ENCODE measurements at regions not wholly inside any gene's neighbourhood (a gene's known extent, or its start where the extent isn't known, plus 50 kb on each side); places are given as distances from the start of the nearest gene placed in this dataset.

DNA sequence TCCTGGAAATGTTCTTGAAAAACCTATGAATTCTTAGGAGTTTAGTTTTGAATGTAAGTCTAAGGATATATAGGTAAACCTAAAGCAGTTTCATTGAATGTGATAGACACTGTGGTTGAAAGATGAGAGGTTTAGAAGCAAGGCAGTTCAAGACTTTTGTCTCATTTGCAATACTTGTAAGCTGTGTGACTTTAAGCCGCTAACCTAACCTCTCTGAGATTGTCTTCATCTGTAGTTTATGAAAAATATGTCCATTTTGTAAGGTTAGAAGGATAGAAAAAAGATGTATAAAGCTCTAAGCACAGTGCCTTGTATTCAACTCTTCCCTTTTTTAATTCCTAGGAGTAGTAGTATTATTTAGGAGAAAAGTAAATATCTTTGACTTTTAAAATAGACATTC is 306.6 kb upstream of the ARRDC4 start:
- Histone ChIP-seq H3K27me3 (replicated peaks) (no peaks in the 10 kb centered on the region), H3K4me3 (no peak overlapping the region), H3K27ac (no peak overlapping the region), H3K4me1 (replicated peaks) (no peaks in the 10 kb centered on the region), H3K9me3 (replicated peaks) (peaks cover 3% of the 10 kb centered on the region; the same call in 1 of the 2 replicates), H3K36me3 (no peaks in the 10 kb centered on the region)
- no peak for DNase-seq (ENCODE audit: low read depth in 1 of 2, low spot score in 2 of 2)

DNA sequence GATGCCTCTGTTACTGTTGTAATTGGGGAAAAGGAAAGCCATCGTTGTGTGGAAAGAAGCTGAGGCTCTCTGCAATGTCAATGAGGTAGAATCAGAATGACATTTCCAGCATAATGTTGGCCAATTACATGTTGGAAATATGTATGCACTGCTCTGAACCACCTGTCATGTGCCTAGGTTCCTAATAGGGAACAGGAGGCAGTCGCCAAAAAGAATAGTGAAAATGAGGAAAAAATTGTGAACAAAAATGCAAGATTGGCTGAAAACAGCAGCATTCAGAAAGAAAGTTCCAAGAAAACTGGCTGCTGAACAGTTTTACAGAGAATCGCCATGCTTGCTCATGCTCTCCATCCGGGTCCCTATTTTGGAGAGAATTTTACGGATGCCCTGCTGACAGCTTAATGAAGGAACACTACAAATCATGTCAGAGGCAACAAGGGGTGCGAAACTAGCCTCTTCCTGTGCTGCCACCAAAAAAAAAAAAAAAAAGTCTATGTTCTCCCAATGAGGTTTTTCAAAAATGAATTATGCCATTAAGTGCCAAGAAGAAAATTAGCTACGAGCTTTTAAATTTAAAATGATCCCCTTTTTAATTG is 305.9 kb upstream of the ARRDC4 start:
- H3K36me3 ChIP-seq: no peaks in the 10 kb centered on the region
- DNase-seq (ENCODE audit: low read depth in 1 of 2, low spot score in 2 of 2): no peak
- H3K4me1 ChIP-seq (replicated peaks): no peaks in the 10 kb centered on the region
- no peak overlapping the region for H3K27ac ChIP-seq
- no peak overlapping the region for H3K4me3 ChIP-seq
- H3K27me3 ChIP-seq (replicated peaks): no peaks in the 10 kb centered on the region
- peaks cover 3% of the 10 kb centered on the region; the same call in 1 of the 2 replicates for H3K9me3 ChIP-seq (replicated peaks)

DNA sequence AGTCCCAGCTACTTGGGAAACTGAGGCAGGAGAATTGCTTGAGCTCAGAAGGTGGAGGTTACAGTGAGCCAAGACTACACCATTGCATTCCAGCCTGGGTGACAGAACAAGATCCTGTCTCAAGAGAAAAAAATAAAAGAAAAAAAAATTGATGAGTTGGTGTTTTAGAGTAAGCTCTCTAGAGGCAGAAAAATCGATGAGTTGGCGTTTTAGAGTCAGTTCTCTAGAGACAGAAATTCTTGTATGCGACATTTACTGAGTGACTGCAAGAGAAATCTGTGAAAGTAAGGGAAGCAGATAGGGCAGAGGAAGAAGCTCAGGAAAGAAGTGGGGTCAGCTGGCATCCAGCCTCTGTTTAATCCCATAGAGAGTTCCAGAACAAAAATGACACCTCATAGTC is 298.7 kb upstream of the ARRDC4 start:
- no peak overlapping the region for H3K27ac ChIP-seq
- no peak overlapping the region for H3K4me3 ChIP-seq
- no peaks in the 10 kb centered on the region for H3K9me3 ChIP-seq (replicated peaks)
- no peaks in the 10 kb centered on the region for H3K27me3 ChIP-seq (replicated peaks)
- DNase-seq (ENCODE audit: low read depth in 1 of 2, low spot score in 2 of 2): no peak
- H3K4me1 ChIP-seq (replicated peaks): no peaks in the 10 kb centered on the region
- H3K36me3 ChIP-seq: no peaks in the 10 kb centered on the region

DNA sequence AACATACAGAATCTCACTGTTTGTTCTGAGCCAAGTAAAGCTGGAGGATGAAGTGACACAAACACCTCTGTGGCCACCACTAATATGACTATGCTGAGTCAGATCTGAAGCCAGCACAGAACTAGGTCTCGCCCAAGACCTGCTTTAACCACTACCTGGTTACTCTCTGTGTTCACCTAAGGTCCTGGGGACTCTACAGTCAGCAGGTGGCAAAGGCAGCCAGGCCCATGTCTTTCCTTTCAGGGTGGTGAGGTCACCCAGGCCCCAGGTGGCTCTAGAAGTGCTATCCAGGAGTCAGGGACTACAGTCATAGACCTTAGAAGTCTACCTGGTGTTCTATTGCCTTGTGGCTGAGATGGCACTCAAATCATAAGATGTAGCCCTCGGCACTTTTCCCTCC is 287.9 kb upstream of the ARRDC4 start:
- no peak for DNase-seq (ENCODE audit: low read depth in 1 of 2, low spot score in 2 of 2)
- H3K27ac ChIP-seq: no peak overlapping the region
- H3K27me3 ChIP-seq (replicated peaks): no peaks in the 10 kb centered on the region
- H3K36me3 ChIP-seq: no peaks in the 10 kb centered on the region
- H3K4me1 ChIP-seq (replicated peaks): no peaks in the 10 kb centered on the region
- H3K9me3 ChIP-seq (replicated peaks): peaks cover 4% of the 10 kb centered on the region; the same call in 1 of the 2 replicates
- no peak overlapping the region for H3K4me3 ChIP-seq

DNA sequence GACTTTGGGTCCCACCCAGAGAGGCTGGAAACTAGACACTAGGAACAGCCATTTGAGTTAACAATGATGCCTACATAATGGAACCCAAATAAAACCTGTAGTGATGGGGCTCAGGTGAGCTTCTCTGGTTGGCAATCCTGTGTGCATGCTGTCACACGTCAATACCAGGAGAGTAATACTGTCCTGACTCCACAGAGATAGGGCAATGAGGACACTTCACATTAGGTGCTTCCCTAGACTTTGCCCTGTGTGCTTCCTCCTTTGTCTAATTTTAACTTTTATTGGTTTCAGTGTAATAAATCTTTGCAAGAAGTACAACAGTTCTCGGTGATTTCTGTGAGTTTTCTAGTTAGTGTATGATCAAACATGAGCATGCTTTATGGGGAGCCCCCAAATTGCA is 281.8 kb upstream of the ARRDC4 start:
- no peak for DNase-seq (ENCODE audit: low read depth in 1 of 2, low spot score in 2 of 2)
- no peak overlapping the region for H3K27ac ChIP-seq
- no peaks in the 10 kb centered on the region for H3K27me3 ChIP-seq (replicated peaks)

DNA sequence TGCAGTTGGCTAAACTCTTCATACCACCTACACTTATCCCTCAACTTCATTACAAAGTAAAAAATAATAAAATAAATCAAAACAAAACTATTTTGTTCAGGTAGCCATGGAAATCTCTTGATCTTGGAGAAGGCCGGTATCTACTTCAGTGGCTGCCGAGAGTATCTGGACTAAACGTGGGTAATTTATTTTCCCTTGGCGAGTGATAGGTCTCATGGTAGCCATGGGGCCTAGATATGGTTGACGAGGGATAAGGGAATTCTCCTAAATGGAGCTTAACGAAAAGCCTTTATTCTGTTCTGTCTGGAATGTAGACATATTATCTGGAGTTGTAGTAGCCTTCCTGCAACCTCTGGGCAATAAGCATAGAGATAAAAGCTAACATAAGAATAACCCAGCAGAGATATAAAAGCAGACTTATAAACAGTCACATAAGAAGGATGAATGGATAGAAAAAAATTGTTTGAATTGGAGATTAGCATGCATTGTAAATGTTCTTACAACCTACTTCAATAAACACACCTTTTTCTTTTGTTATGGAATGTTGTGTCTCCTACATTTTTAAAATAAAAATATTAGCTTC is 281.3 kb upstream of the ARRDC4 start:
- DNase-seq (ENCODE audit: low read depth in 1 of 2, low spot score in 2 of 2): no peak
- Histone ChIP-seq H3K4me3 (no peak overlapping the region), H3K9me3 (replicated peaks) (no peaks in the 10 kb centered on the region), H3K4me1 (replicated peaks) (no peaks in the 10 kb centered on the region), H3K27ac (no peak overlapping the region), H3K36me3 (no peaks in the 10 kb centered on the region), H3K27me3 (replicated peaks) (no peaks in the 10 kb centered on the region)

More for the DNA sequence above, 281.8 kb upstream of the ARRDC4 start:
- no peaks in the 10 kb centered on the region for H3K36me3 ChIP-seq
- H3K4me1 ChIP-seq (replicated peaks): no peaks in the 10 kb centered on the region
- H3K4me3 ChIP-seq: no peak overlapping the region
- H3K9me3 ChIP-seq (replicated peaks): no peaks in the 10 kb centered on the region

DNA sequence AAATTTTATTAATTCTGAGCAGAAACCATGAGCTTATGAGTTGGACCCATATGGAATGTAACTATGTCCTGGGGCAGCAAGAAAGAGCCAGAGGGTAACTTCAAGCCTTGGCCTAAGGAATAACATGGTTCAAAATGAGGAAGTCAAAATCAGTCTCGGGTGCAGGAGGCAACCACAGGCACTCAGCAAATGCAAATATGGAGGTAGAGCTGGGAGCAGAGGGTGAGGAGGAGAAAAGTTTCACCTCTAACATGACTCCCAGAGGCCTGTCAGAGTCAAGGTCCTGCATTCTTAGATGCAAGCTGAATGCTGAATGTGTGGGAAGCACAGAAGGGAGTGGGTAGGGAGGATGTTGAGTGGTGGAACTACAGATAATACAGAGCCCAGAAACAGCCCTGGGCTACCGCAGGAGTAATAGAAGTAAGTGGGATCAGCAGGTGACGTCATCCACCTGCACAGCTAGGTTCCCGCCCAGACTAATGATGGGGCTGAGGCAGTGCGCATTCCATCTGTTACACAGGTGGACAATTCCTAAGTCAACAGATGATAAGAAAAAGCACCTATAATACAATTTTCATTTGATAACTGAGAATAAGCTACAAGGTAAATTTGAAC is 279.8 kb upstream of the ARRDC4 start:
- Histone ChIP-seq H3K4me1 (replicated peaks) (no peaks in the 10 kb centered on the region), H3K9me3 (replicated peaks) (no peaks in the 10 kb centered on the region), H3K27me3 (replicated peaks) (no peaks in the 10 kb centered on the region), H3K4me3 (no peak overlapping the region), H3K27ac (no peak overlapping the region), H3K36me3 (no peaks in the 10 kb centered on the region)
- DNase-seq (ENCODE audit: low read depth in 1 of 2, low spot score in 2 of 2): no peak

DNA sequence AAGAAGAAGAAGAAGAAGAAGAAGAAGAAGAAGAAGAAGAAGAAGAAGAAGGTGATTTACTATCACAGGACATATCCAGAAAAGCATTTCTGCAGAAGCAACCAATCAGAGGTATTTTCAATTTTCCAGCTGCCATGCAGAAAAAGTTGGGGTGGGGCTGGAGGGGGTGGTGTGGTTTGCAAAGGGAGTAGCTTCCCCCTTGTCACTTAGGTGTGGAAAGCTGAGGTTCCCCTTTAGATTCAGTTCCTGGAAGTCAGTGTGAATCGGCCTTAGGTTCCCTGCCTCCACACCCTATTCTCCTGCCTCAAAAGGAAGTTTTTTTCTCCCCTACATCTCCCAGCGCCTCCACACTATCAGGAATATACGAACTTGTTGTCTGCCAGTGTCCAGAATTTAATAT is 276.7 kb upstream of the ARRDC4 start:
- Histone ChIP-seq H3K36me3 (no peaks in the 10 kb centered on the region), H3K27me3 (replicated peaks) (no peaks in the 10 kb centered on the region), H3K4me3 (no peak overlapping the region), H3K9me3 (replicated peaks) (no peaks in the 10 kb centered on the region), H3K27ac (no peak overlapping the region), H3K4me1 (replicated peaks) (no peaks in the 10 kb centered on the region)
- no peak for DNase-seq (ENCODE audit: low read depth in 1 of 2, low spot score in 2 of 2)

DNA sequence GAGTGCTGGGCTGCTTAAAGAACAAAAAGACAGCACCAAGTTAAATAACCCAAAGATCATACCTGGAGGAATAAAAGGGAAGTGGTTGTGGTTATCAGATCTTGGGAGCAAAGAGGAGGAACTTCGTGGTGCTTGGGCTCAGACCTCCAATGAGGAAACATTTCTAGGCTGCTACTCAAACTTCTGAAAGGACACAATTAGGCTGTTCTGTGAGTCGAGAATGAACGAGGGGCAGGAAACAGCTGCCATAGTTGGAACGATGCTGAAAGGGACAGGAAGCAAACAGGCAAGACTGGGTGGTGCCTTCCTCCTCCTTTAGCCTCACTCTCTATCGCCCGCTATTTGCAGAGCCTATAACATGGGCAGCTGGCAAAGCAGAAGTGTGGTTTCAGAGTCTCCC is 276.3 kb upstream of the ARRDC4 start:
- no peak overlapping the region for H3K4me3 ChIP-seq
- no peaks in the 10 kb centered on the region for H3K27me3 ChIP-seq (replicated peaks)
- DNase-seq (ENCODE audit: low read depth in 1 of 2, low spot score in 2 of 2): no peak
- no peak overlapping the region for H3K27ac ChIP-seq
- no peaks in the 10 kb centered on the region for H3K9me3 ChIP-seq (replicated peaks)
- H3K36me3 ChIP-seq: no peaks in the 10 kb centered on the region
- no peaks in the 10 kb centered on the region for H3K4me1 ChIP-seq (replicated peaks)

DNA sequence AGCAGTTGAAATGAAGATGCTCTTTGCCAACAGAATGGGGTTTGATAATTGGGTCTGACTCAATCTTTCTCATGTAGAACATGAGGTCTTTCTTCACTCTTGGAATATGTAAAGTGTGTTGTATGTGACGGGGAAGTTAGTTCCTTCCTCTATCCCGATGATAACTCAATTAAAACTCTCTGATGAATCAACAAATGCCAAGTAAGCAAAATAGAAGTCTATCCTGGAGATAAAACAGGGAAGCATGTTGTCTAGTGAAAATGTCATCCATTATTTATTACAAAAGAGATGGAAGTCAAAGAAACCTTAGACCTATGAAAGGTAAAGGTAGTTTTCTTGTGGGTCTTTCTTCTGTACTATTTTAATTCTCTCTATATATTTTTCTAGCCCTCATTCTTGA is 274.2 kb upstream of the ARRDC4 start:
- Histone ChIP-seq H3K4me1 (replicated peaks) (no peaks in the 10 kb centered on the region), H3K36me3 (no peaks in the 10 kb centered on the region), H3K4me3 (no peak overlapping the region), H3K9me3 (replicated peaks) (no peaks in the 10 kb centered on the region), H3K27me3 (replicated peaks) (no peaks in the 10 kb centered on the region), H3K27ac (no peak overlapping the region)
- DNase-seq (ENCODE audit: low read depth in 1 of 2, low spot score in 2 of 2): no peak

DNA sequence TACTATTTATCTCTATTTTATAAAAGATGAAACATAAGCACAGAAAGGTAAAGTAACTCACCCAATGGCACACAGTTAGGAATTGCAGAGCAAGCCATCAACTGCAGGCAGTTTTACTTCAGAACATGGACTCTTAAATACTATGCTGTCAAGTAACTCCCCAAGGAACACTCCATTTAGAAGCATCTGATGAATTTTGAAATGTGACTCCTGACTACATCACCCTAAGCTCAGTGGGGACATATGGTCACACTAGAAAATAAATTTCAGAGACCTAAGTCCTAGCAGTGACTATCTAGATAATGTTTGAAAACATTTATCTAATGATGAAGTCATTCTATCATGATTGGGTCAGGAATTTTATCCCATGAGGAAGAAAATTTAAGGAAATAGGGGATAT is 272.8 kb upstream of the ARRDC4 start:
- H3K9me3 ChIP-seq (replicated peaks): no peaks in the 10 kb centered on the region
- H3K36me3 ChIP-seq: no peaks in the 10 kb centered on the region
- DNase-seq (ENCODE audit: low read depth in 1 of 2, low spot score in 2 of 2): no peak
- no peaks in the 10 kb centered on the region for H3K27me3 ChIP-seq (replicated peaks)
- H3K4me1 ChIP-seq (replicated peaks): no peaks in the 10 kb centered on the region
- no peak overlapping the region for H3K27ac ChIP-seq
- H3K4me3 ChIP-seq: no peak overlapping the region

DNA sequence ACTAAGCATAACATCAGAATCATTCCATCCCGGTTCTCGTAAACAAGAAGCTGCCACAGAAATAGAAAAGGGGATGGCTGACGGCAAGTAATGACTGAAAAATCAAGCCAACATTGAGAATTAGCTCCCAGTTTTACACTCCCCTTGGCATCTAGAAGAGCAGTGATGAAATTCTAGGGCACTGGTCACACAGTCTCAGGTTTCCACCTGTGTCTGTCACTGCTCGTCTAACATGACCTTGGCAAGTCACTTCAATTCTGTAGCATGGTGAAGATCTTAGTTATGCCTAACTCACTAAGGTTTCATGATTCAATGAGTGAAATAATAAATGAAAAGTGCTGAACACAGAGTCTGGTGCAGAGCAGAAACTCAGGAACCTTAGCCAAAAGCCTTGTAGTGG is 272.3 kb upstream of the ARRDC4 start:
- H3K4me3 ChIP-seq: no peak overlapping the region
- DNase-seq (ENCODE audit: low read depth in 1 of 2, low spot score in 2 of 2): no peak
- no peak overlapping the region for H3K27ac ChIP-seq
- H3K9me3 ChIP-seq (replicated peaks): no peaks in the 10 kb centered on the region
- no peaks in the 10 kb centered on the region for H3K4me1 ChIP-seq (replicated peaks)
- H3K36me3 ChIP-seq: no peaks in the 10 kb centered on the region
- H3K27me3 ChIP-seq (replicated peaks): no peaks in the 10 kb centered on the region

DNA sequence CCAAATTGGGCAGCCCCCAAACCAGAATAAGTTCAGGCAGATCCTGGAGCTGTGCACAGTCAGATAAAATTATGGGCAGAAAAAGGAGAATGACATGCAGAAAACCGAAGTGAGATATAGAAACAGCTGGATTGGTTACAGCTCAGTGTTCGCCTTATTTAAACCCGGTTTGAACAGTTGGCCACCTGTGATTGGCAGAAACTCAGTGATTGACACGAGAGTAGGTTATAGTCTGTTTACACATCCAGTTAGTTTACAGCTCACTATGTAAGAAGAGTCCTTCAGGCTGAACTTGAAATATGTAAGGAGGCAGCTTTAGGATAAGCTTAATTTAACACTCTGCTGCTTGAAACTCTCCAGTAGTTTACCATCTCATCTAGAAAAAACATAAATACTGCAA is 271.6 kb upstream of the ARRDC4 start:
- H3K36me3 ChIP-seq: no peaks in the 10 kb centered on the region
- no peaks in the 10 kb centered on the region for H3K4me1 ChIP-seq (replicated peaks)
- H3K27me3 ChIP-seq (replicated peaks): no peaks in the 10 kb centered on the region
- H3K4me3 ChIP-seq: no peak overlapping the region
- no peak overlapping the region for H3K27ac ChIP-seq
- DNase-seq (ENCODE audit: low read depth in 1 of 2, low spot score in 2 of 2): no peak
- H3K9me3 ChIP-seq (replicated peaks): no peaks in the 10 kb centered on the region

DNA sequence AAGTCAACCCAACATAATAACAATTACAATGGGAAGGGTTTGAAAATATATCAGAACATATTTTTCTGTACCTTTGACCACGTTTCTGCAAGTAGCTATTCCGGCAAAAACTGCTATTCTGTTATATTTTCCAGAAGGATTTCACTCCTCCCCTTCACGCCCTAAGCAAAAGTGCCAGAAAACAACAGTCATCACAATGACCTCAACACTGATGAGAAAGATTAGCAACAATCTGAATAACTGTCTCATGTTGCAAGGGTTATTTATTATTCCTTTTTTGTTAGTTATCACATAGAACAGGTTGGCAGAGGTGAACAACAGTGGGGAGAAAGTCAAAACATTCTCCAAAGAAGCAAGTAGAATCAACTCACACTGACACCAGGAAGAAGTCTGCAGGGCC is 269.4 kb upstream of the ARRDC4 start:
- no peak for DNase-seq (ENCODE audit: low read depth in 1 of 2, low spot score in 2 of 2)
- no peaks in the 10 kb centered on the region for H3K9me3 ChIP-seq (replicated peaks)
- H3K27ac ChIP-seq: no peak overlapping the region
- no peak overlapping the region for H3K4me3 ChIP-seq
- no peaks in the 10 kb centered on the region for H3K27me3 ChIP-seq (replicated peaks)
- no peaks in the 10 kb centered on the region for H3K36me3 ChIP-seq
- H3K4me1 ChIP-seq (replicated peaks): no peaks in the 10 kb centered on the region

DNA sequence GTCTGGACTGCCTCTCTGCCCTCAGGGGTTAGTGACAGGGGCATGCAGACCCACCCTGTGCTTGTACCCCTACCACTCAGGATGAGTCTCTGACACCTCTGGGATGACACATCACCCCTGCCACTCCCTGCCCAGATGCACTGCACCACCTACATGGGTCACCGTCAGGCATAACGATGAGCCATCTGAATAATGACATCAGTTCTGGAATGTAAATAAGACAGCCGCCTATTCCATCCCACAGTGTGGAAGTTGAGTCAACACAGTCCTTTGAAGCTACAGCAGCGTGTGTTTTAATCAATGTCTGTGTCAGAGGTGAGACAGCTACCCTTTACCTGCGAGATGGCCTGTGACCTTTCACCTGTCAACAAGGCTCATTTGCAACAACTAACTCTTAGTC is 268.7 kb upstream of the ARRDC4 start:
- Histone ChIP-seq H3K27me3 (replicated peaks) (no peaks in the 10 kb centered on the region), H3K4me3 (no peak overlapping the region), H3K27ac (no peak overlapping the region), H3K36me3 (no peaks in the 10 kb centered on the region), H3K4me1 (replicated peaks) (no peaks in the 10 kb centered on the region), H3K9me3 (replicated peaks) (no peaks in the 10 kb centered on the region)
- no peak for DNase-seq (ENCODE audit: low read depth in 1 of 2, low spot score in 2 of 2)
